CD14-positive monocyte (primary cell): ENCODE measurements at regions not wholly inside any gene's neighbourhood (a gene's known extent, or its start where the extent isn't known, plus 50 kb on each side); places are given as distances from the start of the nearest gene placed in this dataset.

Experiments used
- DNase-seq, 3 donors: peaks; one replicate each; pipeline ENCODE4 v3.0.0-alpha.2; 2011 to 2022
- H2AFZ ChIP-seq: 2 replicates; pipeline ENCODE4 v1.6.0; 2012; ENCODE audit warnings: mild to moderate bottlenecking, low read depth, low read length, inconsistent platforms; ENCODE audit not compliant: insufficient read depth, poor library complexity, severe bottlenecking
- H3K27ac ChIP-seq, 2 donors: 1 replicate in 1 of 2; 2 replicates in 1 of 2; pipeline ENCODE4 v1.5.1; 2012 to 2013; ENCODE audit warnings: low read length in 2 of 2, control low read depth in 1 of 2, inconsistent platforms in 1 of 2, low read depth in 1 of 2, mild to moderate bottlenecking in 1 of 2
- H3K27me3 ChIP-seq, 2 donors: one replicate each; pipeline versions ENCODE4 v1.6.0 to v1.6.1; 2011 to 2013; ENCODE audit warnings: low read length in 2 of 2; ENCODE audit not compliant: control insufficient read depth in 2 of 2, insufficient read depth in 2 of 2
- H3K36me3 ChIP-seq, 2 donors: replicated peaks in 1 of 2; 1 replicate in 1 of 2; 2 replicates in 1 of 2; pipeline versions ENCODE4 v1.5.1 to v1.6.1; 2012 to 2013; ENCODE audit warnings: low read length in 2 of 2, control low read depth in 1 of 2, inconsistent platforms in 1 of 2, mild to moderate bottlenecking in 1 of 2; ENCODE audit not compliant: insufficient read depth in 2 of 2, control insufficient read depth in 1 of 2
- H3K4me1 ChIP-seq, 2 donors: 1 replicate in 1 of 2; 2 replicates in 1 of 2; pipeline versions ENCODE4 v1.5.1 to v1.6.1; 2012 to 2013; ENCODE audit warnings: low read length in 2 of 2, control low read depth in 1 of 2, inconsistent platforms in 1 of 2, mild to moderate bottlenecking in 1 of 2, moderate library complexity in 1 of 2; ENCODE audit not compliant: insufficient read depth in 2 of 2, control insufficient read depth in 1 of 2
- H3K4me2 ChIP-seq: replicated peaks from 2 replicates; pipeline ENCODE3; 2012; ENCODE audit warnings: low read length, moderate library complexity, mild to moderate bottlenecking; ENCODE audit not compliant: poor library complexity, severe bottlenecking; ENCODE audit errors: extremely low read depth
- H3K4me3 ChIP-seq, 3 experiments: fragments of 200-600 bp in 1 of 3; sonication (generic) in 1 of 3; replicated peaks in 1 of 3; 1 replicate in 2 of 3; 2 replicates in 1 of 3; pipeline ENCODE4 v1.5.1; 2011 to 2013; ENCODE audit warnings: low read length in 3 of 3, mild to moderate bottlenecking in 3 of 3, control low read depth in 2 of 3, low read depth in 2 of 3, inconsistent platforms in 1 of 3, moderate library complexity in 1 of 3
- H3K79me2 ChIP-seq: 2 replicates; pipeline ENCODE4 v1.6.0; 2012; ENCODE audit warnings: mild to moderate bottlenecking, control low read depth, inconsistent platforms, low read length, moderate library complexity; ENCODE audit not compliant: insufficient read depth
- H3K9ac ChIP-seq: 2 replicates; pipeline ENCODE4 v1.6.0; 2017; ENCODE audit warnings: low read length, mild to moderate bottlenecking; ENCODE audit not compliant: insufficient read depth, poor library complexity, severe bottlenecking
- H3K9me3 ChIP-seq, 2 donors: replicated peaks in 1 of 2; 1 replicate in 1 of 2; 2 replicates in 1 of 2; pipeline versions ENCODE4 v1.5.1 to v1.6.1; 2012 to 2013; ENCODE audit warnings: low read length in 2 of 2, control low read depth in 1 of 2; ENCODE audit not compliant: control insufficient read depth in 1 of 2, insufficient read depth in 1 of 2
- H4K20me1 ChIP-seq: 2 replicates; pipeline ENCODE4 v1.6.0; 2012; ENCODE audit warnings: mild to moderate bottlenecking, low read length, control low read depth, moderate library complexity; ENCODE audit not compliant: insufficient read depth
- H3K27ac Mint-ChIP-seq, 7 donors: one replicate each; pipeline ENCODE4 v1.8.0; 2020; ENCODE audit warnings: mild to moderate bottlenecking in 7 of 7, mixed read lengths in 7 of 7, moderate library complexity in 6 of 7, inconsistent platforms in 2 of 7
- H3K27me3 Mint-ChIP-seq, 3 donors: one replicate each; pipeline ENCODE4 v1.8.0; 2021 to 2022; ENCODE audit warnings: low read depth in 3 of 3, mild to moderate bottlenecking in 3 of 3, mixed read lengths in 3 of 3, moderate library complexity in 3 of 3, inconsistent platforms in 1 of 3
- H3K36me3 Mint-ChIP-seq, 2 donors: one replicate each; pipeline ENCODE4 v1.8.0; 2020; ENCODE audit warnings: mixed read lengths in 2 of 2, inconsistent platforms in 1 of 2, mild to moderate bottlenecking in 1 of 2
- H3K4me1 Mint-ChIP-seq: one replicate; pipeline ENCODE4 v1.8.0; 2020; ENCODE audit warnings: mild to moderate bottlenecking, mixed read lengths
- H3K4me3 Mint-ChIP-seq, 2 donors: one replicate each; pipeline ENCODE4 v1.8.0; 2020; ENCODE audit warnings: mild to moderate bottlenecking in 2 of 2, mixed read lengths in 2 of 2, moderate library complexity in 1 of 2
- H3K9me3 Mint-ChIP-seq, 7 donors: one replicate each; pipeline ENCODE4 v1.8.0; 2020 to 2022; ENCODE audit warnings: mixed read lengths in 7 of 7, mild to moderate bottlenecking in 6 of 7, moderate library complexity in 6 of 7, inconsistent platforms in 2 of 7
- CTCF ChIP-seq: fragments of 200-600 bp; IDR thresholded peaks from one replicate; pipeline ENCODE4 v1.8.0; 2022; ENCODE audit warnings: antibody characterized with exemption, mild to moderate bottlenecking
- WGBS: methylation state at CpG from one replicate; pipeline ENCODE4 v1.1.5; 2013; ENCODE audit warnings: missing lambda C conversion rate; ENCODE audit not compliant: insufficient coverage; 5-methylcytosine and 5-hydroxymethylcytosine counted together
- intact Hi-C, 2 donors: fragments of 100-400 bp; cut with micrococcal nuclease; formaldehyde crosslinking; loops; one replicate each; pipeline versions ENCODE4 v1.15.0 to v1.15.1; 2023

DNA sequence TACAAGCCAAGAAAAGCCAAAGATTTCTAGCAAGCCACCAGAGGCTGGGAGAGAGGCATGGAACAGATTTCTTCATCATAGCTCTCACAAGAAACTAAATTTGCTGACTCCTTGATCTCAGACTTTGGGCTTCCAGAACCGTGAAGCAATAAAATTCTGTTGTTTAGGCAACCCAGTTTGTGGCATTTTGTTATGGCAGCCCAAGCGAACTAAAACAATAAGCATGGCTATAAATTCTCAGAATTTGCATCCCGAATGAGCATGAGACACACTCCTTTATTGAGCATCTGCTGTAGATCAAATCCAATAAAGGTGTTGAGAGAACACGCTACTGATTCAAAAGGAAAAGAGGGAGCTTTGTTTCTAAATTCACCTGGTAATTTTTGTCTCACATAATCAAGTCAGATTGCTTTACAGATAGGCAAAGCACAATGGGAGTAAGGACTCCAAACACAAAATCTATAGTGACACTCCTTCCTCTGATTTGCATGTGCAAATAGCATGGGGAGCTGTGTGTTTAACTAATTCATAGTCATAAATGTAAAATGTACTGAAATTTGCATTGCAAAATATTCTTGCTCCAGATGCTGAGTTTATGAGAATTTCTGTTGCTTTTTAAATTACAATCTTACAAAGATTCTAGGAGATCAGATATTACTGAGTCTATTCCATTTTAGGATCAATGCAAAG lies 308.7 kb downstream of the MED10 start:
- H3K27me3 Mint-ChIP-seq, result no peaks in the 10 kb centered on the region
- intact Hi-C loops, result no loop called here
- Histone ChIP-seq H3K4me2 (no peak overlapping the region), H3K36me3 (no peaks in the 10 kb centered on the region), H2AFZ (no peak overlapping the region), H3K4me3 (no peak overlapping the region), H3K27me3 (no peaks in the 10 kb centered on the region), H3K79me2 (no peaks in the 10 kb centered on the region), H4K20me1 (no peaks in the 10 kb centered on the region), H3K27ac (no peak overlapping the region), H3K9me3 (peaks cover 5 to 9% of the 10 kb centered on the region in 2 donors), H3K9ac (no peak overlapping the region), H3K4me1 (no peaks in the 10 kb centered on the region)
- WGBS, result 56% methylated on average over 1 of the region's 4 CpGs
- H3K4me1 Mint-ChIP-seq, result no peaks in the 10 kb centered on the region
- no peak for DNase-seq
- H3K4me3 Mint-ChIP-seq, result no peak overlapping the region
- H3K9me3 Mint-ChIP-seq, result peaks cover 0 to 5% (median 0%) of the 10 kb centered on the region in 7 donors
- H3K27ac Mint-ChIP-seq, result no peak overlapping the region
- H3K36me3 Mint-ChIP-seq, result no peaks in the 10 kb centered on the region
- TF ChIP-seq CTCF, result no peak

- Histone ChIP-seq H3K9me3 (no peaks in the 10 kb centered on the region), H4K20me1 (no peaks in the 10 kb centered on the region), H3K79me2 (no peaks in the 10 kb centered on the region), H3K27me3 (no peaks in the 10 kb centered on the region), H3K4me2 (no peak overlapping the region), H3K27ac (no peak overlapping the region), H2AFZ (no peak overlapping the region), H3K4me1 (no peaks in the 10 kb centered on the region), H3K9ac (no peak overlapping the region), H3K4me3 (no peak overlapping the region), H3K36me3 (no peaks in the 10 kb centered on the region)
- no peaks in the 10 kb centered on the region for H3K4me1 Mint-ChIP-seq
- no peak overlapping the region for H3K27ac Mint-ChIP-seq
- WGBS, result 80% methylated on average over 1 of the region's 1 CpG
- H3K36me3 Mint-ChIP-seq, result no peaks in the 10 kb centered on the region
- H3K4me3 Mint-ChIP-seq, result no peak overlapping the region
- H3K27me3 Mint-ChIP-seq, result peaks cover 0 to 2% (median 0%) of the 10 kb centered on the region in 3 donors
- intact Hi-C loops, result no loop called here
- DNase-seq, result no peak
- peaks cover 0 to 4% (median 0%) of the 10 kb centered on the region in 7 donors for H3K9me3 Mint-ChIP-seq
- TF ChIP-seq CTCF, result no peak
Observed at GRCh38 chr5:6066016-6066415, 312.3 kb downstream of the MED10 start.
